GM12873 (cell line): ENCODE measurements at regions not wholly inside any gene's neighbourhood (a gene's known extent, or its start where the extent isn't known, plus 50 kb on each side); places are given as distances from the start of the nearest gene placed in this dataset.

Experiments
- CTCF ChIP-seq: IDR thresholded peaks from 2 replicates; pipeline ENCODE4 v1.5.1; 2012; ENCODE audit warnings: low read depth, mild to moderate bottlenecking, moderate library complexity, low read length, control low read depth; ENCODE audit not compliant: insufficient read depth; ENCODE audit errors: missing control alignments

GRCh38 chr13:59527500-59527899 is 636.2 kb downstream of the DIAPH3 start:
- no peak for TF ChIP-seq CTCF

- no peak for TF ChIP-seq CTCF
These were observed 632.1 kb downstream of the DIAPH3 start for GRCh38 chr13:59531571-59532091.

- no peak for TF ChIP-seq CTCF
These were observed 631.3 kb downstream of the DIAPH3 start for GRCh38 chr13:59532405-59532804.

GRCh38 chr13:59533561-59534555 is 629.9 kb downstream of the DIAPH3 start:
- TF ChIP-seq CTCF, result no peak

- TF ChIP-seq CTCF, result no peak
These were observed 628.9 kb downstream of the DIAPH3 start for GRCh38 chr13:59534806-59535205.

- TF ChIP-seq CTCF, result no peak
These were observed 626.2 kb downstream of the DIAPH3 start for GRCh38 chr13:59537500-59537899.

- no peak for TF ChIP-seq CTCF
These were observed 625.2 kb downstream of the DIAPH3 start for GRCh38 chr13:59538512-59538911.
